AG04450 (cell line): ENCODE measurements at regions not wholly inside any gene's neighbourhood (a gene's known extent, or its start where the extent isn't known, plus 50 kb on each side); places are given as distances from the start of the nearest gene placed in this dataset.

Experiments used
- CTCF ChIA-PET: fragments of 300-600, 350-600 bp; formaldehyde crosslinking; extraction: SDS; loops from one replicate; lab custom pipeline; 2022; ENCODE audit warnings: antibody characterized with exemption, inconsistent platforms; lab: Charles Lee
- POLR2A ChIA-PET: fragments of 350-600 bp; formaldehyde crosslinking; extraction: SDS; loops from one replicate; lab custom pipeline; 2021; ENCODE audit warnings: antibody characterized with exemption, inconsistent platforms; lab: Yijun Ruan, JAX
- DNase-seq: peaks from one replicate; pipeline ENCODE4 v3.0.0-alpha.2; 2011; ENCODE audit warnings: low read depth, low spot score
- H3K27ac ChIP-seq: one replicate; pipeline ENCODE4 v1.5.1; 2012; ENCODE audit warnings: low read depth, low read length, control low read depth
- H3K27me3 ChIP-seq: one replicate; pipeline ENCODE4 v1.6.0; 2012; ENCODE audit warnings: low read length; ENCODE audit not compliant: control insufficient read depth, insufficient read depth
- H3K4me3 ChIP-seq: 2 replicates; pipeline ENCODE4 v1.5.1; 2011; ENCODE audit warnings: mild to moderate bottlenecking, low read depth, low read length, control low read depth
- H3K9me3 ChIP-seq: 2 replicates; pipeline ENCODE4 v1.5.1; 2012; ENCODE audit warnings: low read length; ENCODE audit not compliant: control insufficient read depth, insufficient read depth
- CTCF ChIP-seq: IDR thresholded peaks from 2 replicates; pipeline ENCODE4 v1.5.1; 2011; ENCODE audit warnings: low read depth, low read length, control low read depth, inconsistent platforms

- 0 out of 2 replicates have a peak, but pooled peaks cover 3% of the 10 kb centered on the region for H3K9me3 ChIP-seq
- CTCF ChIA-PET = no interaction called here
Measured at GRCh38 chr2:2681085-2681484, 350.0 kb upstream of the MYT1L start.

GRCh38 chr2:2674831-2675230 is 343.8 kb upstream of the MYT1L start:
- POLR2A ChIA-PET = no interaction called here
- TF ChIP-seq CTCF = no peak
- no peak overlapping the region for H3K4me3 ChIP-seq
- DNase-seq = no peak
- H3K27ac ChIP-seq = no peak overlapping the region
- peaks cover 17% of the 10 kb centered on the region for H3K9me3 ChIP-seq
- H3K27me3 ChIP-seq = no peaks in the 10 kb centered on the region
- CTCF ChIA-PET = no interaction called here

More at GRCh38 chr2:2681085-2681484, 350.0 kb upstream of the MYT1L start:
- no peak for DNase-seq
- Histone ChIP-seq H3K4me3 (no peak overlapping the region), H3K27me3 (no peaks in the 10 kb centered on the region), H3K27ac (no peak overlapping the region)
- POLR2A ChIA-PET = no interaction called here
- no peak for TF ChIP-seq CTCF

- ChIA-PET CTCF (no interaction called here), POLR2A (no interaction called here)
- Histone ChIP-seq H3K27ac (no peak overlapping the region), H3K4me3 (no peak overlapping the region), H3K9me3 (peaks cover 31% of the 10 kb centered on the region), H3K27me3 (no peaks in the 10 kb centered on the region)
- DNase-seq = no peak
- TF ChIP-seq CTCF = no peak
Measured at GRCh38 chr2:2673406-2673805, 342.3 kb upstream of the MYT1L start.

- H3K4me3 ChIP-seq = no peak overlapping the region
- no peaks in the 10 kb centered on the region for H3K27me3 ChIP-seq
- CTCF ChIA-PET = no interaction called here
- no peak overlapping the region for H3K27ac ChIP-seq
- POLR2A ChIA-PET = no interaction called here
- peaks cover 39% of the 10 kb centered on the region for H3K9me3 ChIP-seq
- DNase-seq = no peak
- TF ChIP-seq CTCF = no peak
Measured at GRCh38 chr2:2672249-2672648, 341.2 kb upstream of the MYT1L start.

- CTCF ChIA-PET = no interaction called here
- DNase-seq = no peak
- no peak for TF ChIP-seq CTCF
- Histone ChIP-seq H3K27ac (no peak overlapping the region), H3K27me3 (no peaks in the 10 kb centered on the region), H3K9me3 (peaks cover 39% of the 10 kb centered on the region), H3K4me3 (no peak overlapping the region)
- POLR2A ChIA-PET = no interaction called here
Measured at GRCh38 chr2:2671826-2672225, 340.8 kb upstream of the MYT1L start.
